ENCODE measurements at regions not wholly inside any gene's neighbourhood (a gene's known extent, or its start where the extent isn't known, plus 50 kb on each side); places are given as distances from the start of the nearest gene placed in this dataset.

- no peak overlapping the region for H3K27ac ChIP-seq (ENCODE audit: low read depth)
- H3K9me2 ChIP-seq (ENCODE audit: insufficient read depth): no peaks in the 10 kb centered on the region
- no peak overlapping the region for H3K4me2 ChIP-seq
- H3K4me3 ChIP-seq: no peak overlapping the region
- no peaks in the 10 kb centered on the region for H3K4me1 ChIP-seq (ENCODE audit: insufficient read depth)
- Mint-ChIP-seq H3K36me3 (ENCODE audit: low read depth) (no peaks in the 10 kb centered on the region), H3K27me3 (ENCODE audit: insufficient read depth, low read depth, poor library complexity) (no peaks in the 10 kb centered on the region), H3K9me3 (no peaks in the 10 kb centered on the region; the same call in 2 of the 3 replicates), H3K4me1 (no peaks in the 10 kb centered on the region), H3K4me3 (no peak overlapping the region), H3K27ac (no peak overlapping the region)
- no peak overlapping the region for H2AFZ ChIP-seq
- DNase-seq (ENCODE audit: low spot score) (no peak), ATAC-seq (no peak)
- no peaks in the 10 kb centered on the region for H3F3A ChIP-seq (replicated peaks; ENCODE audit: low read depth)
- H3K36me3 ChIP-seq (ENCODE audit: insufficient read depth): no peaks in the 10 kb centered on the region
- H3K27me3 ChIP-seq (ENCODE audit: insufficient read depth): no peaks in the 10 kb centered on the region
- H4K20me1 ChIP-seq (replicated peaks; ENCODE audit: insufficient read depth): no peaks in the 10 kb centered on the region
- H3K79me2 ChIP-seq (replicated peaks; ENCODE audit: insufficient read depth): no peaks in the 10 kb centered on the region
- TF ChIP-seq REST (IDR thresholded peaks at IDR 0.05; ENCODE audit: unreplicated experiment): no peak
- no peak for TF ChIP-seq EZH2phosphoT487 (IDR thresholded peaks at IDR 0.05; ENCODE audit: unreplicated experiment)
- no peak for TF ChIP-seq CREB1 (CRISPR knock-in tag; IDR thresholded peaks at IDR 0.05; ENCODE audit: low read depth)
- TF ChIP-seq EZH2 (IDR thresholded peaks at IDR 0.05; ENCODE audit: low read depth, unreplicated experiment): no peak
- TF ChIP-seq CTCF (conservative IDR thresholded peaks at IDR 0.05; ENCODE audit: low read depth in 2 of 2): no peak
- TF ChIP-seq ZNF331 (CRISPR knock-in tag; IDR thresholded peaks at IDR 0.05; ENCODE audit: low read depth): no peak
- TF ChIP-seq POLR2AphosphoS5 (IDR thresholded peaks at IDR 0.05; ENCODE audit: low read depth): no peak
- no peak for TF ChIP-seq ZNF114 (CRISPR knock-in tag; IDR thresholded peaks at IDR 0.05)
- TF ChIP-seq, protein P1, sequence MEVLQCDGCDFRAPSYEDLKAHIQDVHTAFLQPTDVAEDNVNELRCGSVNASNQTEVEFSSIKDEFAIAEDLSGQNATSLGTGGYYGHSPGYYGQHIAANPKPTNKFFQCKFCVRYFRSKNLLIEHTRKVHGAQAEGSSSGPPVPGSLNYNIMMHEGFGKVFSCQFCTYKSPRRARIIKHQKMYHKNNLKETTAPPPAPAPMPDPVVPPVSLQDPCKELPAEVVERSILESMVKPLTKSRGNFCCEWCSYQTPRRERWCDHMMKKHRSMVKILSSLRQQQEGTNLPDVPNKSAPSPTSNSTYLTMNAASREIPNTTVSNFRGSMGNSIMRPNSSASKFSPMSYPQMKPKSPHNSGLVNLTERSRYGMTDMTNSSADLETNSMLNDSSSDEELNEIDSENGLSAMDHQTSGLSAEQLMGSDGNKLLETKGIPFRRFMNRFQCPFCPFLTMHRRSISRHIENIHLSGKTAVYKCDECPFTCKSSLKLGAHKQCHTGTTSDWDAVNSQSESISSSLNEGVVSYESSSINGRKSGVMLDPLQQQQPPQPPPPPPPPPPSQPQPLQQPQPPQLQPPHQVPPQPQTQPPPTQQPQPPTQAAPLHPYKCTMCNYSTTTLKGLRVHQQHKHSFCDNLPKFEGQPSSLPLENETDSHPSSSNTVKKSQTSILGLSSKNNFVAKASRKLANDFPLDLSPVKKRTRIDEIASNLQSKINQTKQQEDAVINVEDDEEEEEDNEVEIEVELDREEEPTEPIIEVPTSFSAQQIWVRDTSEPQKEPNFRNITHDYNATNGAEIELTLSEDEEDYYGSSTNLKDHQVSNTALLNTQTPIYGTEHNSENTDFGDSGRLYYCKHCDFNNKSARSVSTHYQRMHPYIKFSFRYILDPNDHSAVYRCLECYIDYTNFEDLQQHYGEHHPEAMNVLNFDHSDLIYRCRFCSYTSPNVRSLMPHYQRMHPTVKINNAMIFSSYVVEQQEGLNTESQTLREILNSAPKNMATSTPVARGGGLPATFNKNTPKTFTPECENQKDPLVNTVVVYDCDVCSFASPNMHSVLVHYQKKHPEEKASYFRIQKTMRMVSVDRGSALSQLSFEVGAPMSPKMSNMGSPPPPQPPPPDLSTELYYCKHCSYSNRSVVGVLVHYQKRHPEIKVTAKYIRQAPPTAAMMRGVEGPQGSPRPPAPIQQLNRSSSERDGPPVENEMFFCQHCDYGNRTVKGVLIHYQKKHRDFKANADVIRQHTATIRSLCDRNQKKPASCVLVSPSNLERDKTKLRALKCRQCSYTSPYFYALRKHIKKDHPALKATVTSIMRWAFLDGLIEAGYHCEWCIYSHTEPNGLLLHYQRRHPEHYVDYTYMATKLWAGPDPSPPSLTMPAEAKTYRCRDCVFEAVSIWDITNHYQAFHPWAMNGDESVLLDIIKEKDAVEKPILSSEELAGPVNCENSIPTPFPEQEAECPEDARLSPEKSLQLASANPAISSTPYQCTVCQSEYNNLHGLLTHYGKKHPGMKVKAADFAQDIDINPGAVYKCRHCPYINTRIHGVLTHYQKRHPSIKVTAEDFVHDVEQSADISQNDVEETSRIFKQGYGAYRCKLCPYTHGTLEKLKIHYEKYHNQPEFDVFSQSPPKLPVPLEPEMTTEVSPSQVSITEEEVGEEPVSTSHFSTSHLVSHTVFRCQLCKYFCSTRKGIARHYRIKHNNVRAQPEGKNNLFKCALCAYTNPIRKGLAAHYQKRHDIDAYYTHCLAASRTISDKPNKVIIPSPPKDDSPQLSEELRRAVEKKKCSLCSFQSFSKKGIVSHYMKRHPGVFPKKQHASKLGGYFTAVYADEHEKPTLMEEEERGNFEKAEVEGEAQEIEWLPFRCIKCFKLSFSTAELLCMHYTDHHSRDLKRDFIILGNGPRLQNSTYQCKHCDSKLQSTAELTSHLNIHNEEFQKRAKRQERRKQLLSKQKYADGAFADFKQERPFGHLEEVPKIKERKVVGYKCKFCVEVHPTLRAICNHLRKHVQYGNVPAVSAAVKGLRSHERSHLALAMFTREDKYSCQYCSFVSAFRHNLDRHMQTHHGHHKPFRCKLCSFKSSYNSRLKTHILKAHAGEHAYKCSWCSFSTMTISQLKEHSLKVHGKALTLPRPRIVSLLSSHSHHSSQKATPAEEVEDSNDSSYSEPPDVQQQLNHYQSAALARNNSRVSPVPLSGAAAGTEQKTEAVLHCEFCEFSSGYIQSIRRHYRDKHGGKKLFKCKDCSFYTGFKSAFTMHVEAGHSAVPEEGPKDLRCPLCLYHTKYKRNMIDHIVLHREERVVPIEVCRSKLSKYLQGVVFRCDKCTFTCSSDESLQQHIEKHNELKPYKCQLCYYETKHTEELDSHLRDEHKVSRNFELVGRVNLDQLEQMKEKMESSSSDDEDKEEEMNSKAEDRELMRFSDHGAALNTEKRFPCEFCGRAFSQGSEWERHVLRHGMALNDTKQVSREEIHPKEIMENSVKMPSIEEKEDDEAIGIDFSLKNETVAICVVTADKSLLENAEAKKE (CRISPR knock-in tag; IDR thresholded peaks at IDR 0.05): no peak
- TF ChIP-seq NANOG (IDR thresholded peaks at IDR 0.05; ENCODE audit: borderline replicate concordance): no peak
- TF ChIP-seq JUNB (IDR thresholded peaks at IDR 0.05; ENCODE audit: unreplicated experiment): no peak
- no peak for TF ChIP-seq ETS1 (IDR thresholded peaks at IDR 0.05)
- no peak for TF ChIP-seq STAT1 (IDR thresholded peaks at IDR 0.05; ENCODE audit: unreplicated experiment)
These were observed 241.9 kb upstream of the TARS1 start for GRCh38 chr5:33198836-33199235.

Data from GM23338 (cell line).